ENCODE measurements at regions not wholly inside any gene's neighbourhood (a gene's known extent, or its start where the extent isn't known, plus 50 kb on each side); places are given as distances from the start of the nearest gene placed in this dataset.

GRCh38 chr11:113531575-113532451 lies 56.6 kb upstream of the DRD2 start:
- H3K27me3 ChIP-seq (ENCODE audit: insufficient read depth, low read length, poor library complexity, severe bottlenecking): no peaks in the 10 kb centered on the region
- peak overlapping the region; percentile 68 for H2AFZ ChIP-seq (ENCODE audit: low read length)
- H3K9ac ChIP-seq (ENCODE audit: low read depth, low read length, poor library complexity, severe bottlenecking): no peak overlapping the region
- H3K36me3 ChIP-seq (ENCODE audit: insufficient read depth, low read length): no peaks in the 10 kb centered on the region
- H3K4me1 ChIP-seq (ENCODE audit: insufficient read depth, low read length, poor library complexity, severe bottlenecking): no peaks in the 10 kb centered on the region
- no peaks in the 10 kb centered on the region for H3F3A ChIP-seq (ENCODE audit: low read depth)
- H3K9me3 ChIP-seq (ENCODE audit: insufficient read depth, low read depth, low read length): no peaks in the 10 kb centered on the region
- H4K20me1 ChIP-seq (ENCODE audit: insufficient read depth, low read length, poor library complexity, severe bottlenecking): no peaks in the 10 kb centered on the region
- TF ChIP-seq CTCF (conservative IDR thresholded peaks at IDR 0.05; ENCODE audit: low read length) (no peak), EZH2phosphoT487 (IDR thresholded peaks at IDR 0.05; ENCODE audit: borderline replicate concordance) (no peak)
- no peaks in the 10 kb centered on the region for H3K9me2 ChIP-seq (replicated peaks; ENCODE audit: low read depth, low read length)
- no peak overlapping the region for H3K4me3 ChIP-seq (ENCODE audit: low read length, poor library complexity, severe bottlenecking)
- no peak overlapping the region for H3K4me2 ChIP-seq (ENCODE audit: low read depth, low read length, poor library complexity, severe bottlenecking)
- no peaks in the 10 kb centered on the region for H3K79me2 ChIP-seq (ENCODE audit: insufficient read depth, low read length)

GRCh38 chr11:113531083-113531482 lies 55.9 kb upstream of the DRD2 start:
- no peak overlapping the region for H3K4me3 ChIP-seq (ENCODE audit: low read length, poor library complexity, severe bottlenecking)
- H3K9me3 ChIP-seq (ENCODE audit: insufficient read depth, low read depth, low read length): no peaks in the 10 kb centered on the region
- no peak overlapping the region for H3K4me2 ChIP-seq (ENCODE audit: low read depth, low read length, poor library complexity, severe bottlenecking)
- H3K79me2 ChIP-seq (ENCODE audit: insufficient read depth, low read length): no peaks in the 10 kb centered on the region
- H3K27me3 ChIP-seq (ENCODE audit: insufficient read depth, low read length, poor library complexity, severe bottlenecking): no peaks in the 10 kb centered on the region
- H3F3A ChIP-seq (ENCODE audit: low read depth): no peaks in the 10 kb centered on the region
- H3K9me2 ChIP-seq (replicated peaks; ENCODE audit: low read depth, low read length): no peaks in the 10 kb centered on the region
- H2AFZ ChIP-seq (ENCODE audit: low read length): no peak overlapping the region
- H3K4me1 ChIP-seq (ENCODE audit: insufficient read depth, low read length, poor library complexity, severe bottlenecking): no peaks in the 10 kb centered on the region
- no peaks in the 10 kb centered on the region for H3K36me3 ChIP-seq (ENCODE audit: insufficient read depth, low read length)
- no peaks in the 10 kb centered on the region for H4K20me1 ChIP-seq (ENCODE audit: insufficient read depth, low read length, poor library complexity, severe bottlenecking)
- H3K9ac ChIP-seq (ENCODE audit: low read depth, low read length, poor library complexity, severe bottlenecking): no peak overlapping the region
- TF ChIP-seq EZH2phosphoT487 (IDR thresholded peaks at IDR 0.05; ENCODE audit: borderline replicate concordance): no peak
- TF ChIP-seq CTCF (conservative IDR thresholded peaks at IDR 0.05; ENCODE audit: low read length): no peak

GRCh38 chr11:113529606-113530005 lies 54.4 kb upstream of the DRD2 start:
- Histone ChIP-seq H3K4me1 (ENCODE audit: insufficient read depth, low read length, poor library complexity, severe bottlenecking) (no peaks in the 10 kb centered on the region), H4K20me1 (ENCODE audit: insufficient read depth, low read length, poor library complexity, severe bottlenecking) (no peaks in the 10 kb centered on the region), H3K9ac (ENCODE audit: low read depth, low read length, poor library complexity, severe bottlenecking) (no peak overlapping the region), H3K9me2 (replicated peaks; ENCODE audit: low read depth, low read length) (no peaks in the 10 kb centered on the region), H3K27me3 (ENCODE audit: insufficient read depth, low read length, poor library complexity, severe bottlenecking) (no peaks in the 10 kb centered on the region), H3F3A (ENCODE audit: low read depth) (no peaks in the 10 kb centered on the region), H3K36me3 (ENCODE audit: insufficient read depth, low read length) (no peaks in the 10 kb centered on the region), H3K79me2 (ENCODE audit: insufficient read depth, low read length) (no peaks in the 10 kb centered on the region), H2AFZ (ENCODE audit: low read length) (no peak overlapping the region), H3K4me3 (ENCODE audit: low read length, poor library complexity, severe bottlenecking) (no peak overlapping the region), H3K4me2 (ENCODE audit: low read depth, low read length, poor library complexity, severe bottlenecking) (no peak overlapping the region), H3K9me3 (ENCODE audit: insufficient read depth, low read depth, low read length) (no peaks in the 10 kb centered on the region)
- TF ChIP-seq EZH2phosphoT487 (IDR thresholded peaks at IDR 0.05; ENCODE audit: borderline replicate concordance) (no peak), CTCF (conservative IDR thresholded peaks at IDR 0.05; ENCODE audit: low read length) (no peak)

Measured in Loucy (cell line).